Neural progenitor cell (in vitro differentiated cells): ENCODE measurements at regions not wholly inside any gene's neighbourhood (a gene's known extent, or its start where the extent isn't known, plus 50 kb on each side); places are given as distances from the start of the nearest gene placed in this dataset.

ENCODE experiments used
- DNase-seq: peaks from one replicate; pipeline ENCODE4 v3.0.0-alpha.2; 2016; ENCODE audit warnings: low spot score
- H2AFZ ChIP-seq: fragments of 200-600 bp; sonication (generic); replicated peaks from 2 replicates; pipeline ENCODE4 v1.6.1; 2016; ENCODE audit warnings: antibody characterized with exemption
- H3F3A ChIP-seq: fragments of 200-600 bp; sonication (generic); 2 replicates; pipeline ENCODE4 v1.6.1; 2016; ENCODE audit warnings: antibody characterized with exemption, low read depth
- H3K27ac ChIP-seq: fragments of 200-600 bp; sonication (generic); 2 replicates; pipeline ENCODE4 v1.5.1; 2016; ENCODE audit warnings: mild to moderate bottlenecking
- H3K27me3 ChIP-seq: fragments of 200-600 bp; sonication (generic); 2 replicates; pipeline ENCODE4 v1.6.1; 2016; ENCODE audit warnings: mild to moderate bottlenecking, moderate library complexity
- H3K36me3 ChIP-seq: fragments of 200-600 bp; sonication (generic); 2 replicates; pipeline ENCODE4 v1.5.1; 2016
- H3K4me1 ChIP-seq: fragments of 200-600 bp; sonication (generic); 2 replicates; pipeline ENCODE4 v1.6.1; 2016; ENCODE audit warnings: mixed run types
- H3K4me2 ChIP-seq: fragments of 200-600 bp; sonication (generic); 2 replicates; pipeline ENCODE4 v1.6.1; 2016
- H3K4me3 ChIP-seq: fragments of 200-600 bp; sonication (generic); 2 replicates; pipeline ENCODE4 v1.5.1; 2016
- H3K79me2 ChIP-seq: fragments of 200-600 bp; sonication (generic); 2 replicates; pipeline ENCODE4 v1.6.1; 2016; ENCODE audit warnings: low read depth
- H3K9ac ChIP-seq: fragments of 200-600 bp; sonication (generic); 2 replicates; pipeline ENCODE4 v1.6.1; 2016
- H3K9me3 ChIP-seq: fragments of 200-600 bp; sonication (generic); 2 replicates; pipeline ENCODE4 v1.5.1; 2016; ENCODE audit warnings: low read depth
- H4K20me1 ChIP-seq: fragments of 200-600 bp; sonication (generic); 2 replicates; pipeline ENCODE4 v1.6.1; 2016; ENCODE audit warnings: low read depth
- H3K27ac Mint-ChIP-seq: 3 replicates; pipeline ENCODE4 v1.8.0; 2021; ENCODE audit warnings: mixed read lengths
- H3K27me3 Mint-ChIP-seq: 2 replicates; pipeline ENCODE4 v1.8.0; 2022; ENCODE audit warnings: low read depth, mild to moderate bottlenecking, inconsistent platforms, moderate library complexity, mixed read lengths; ENCODE audit not compliant: insufficient read depth
- H3K36me3 Mint-ChIP-seq: 3 replicates; pipeline ENCODE4 v1.8.0; 2021; ENCODE audit warnings: mixed read lengths
- H3K4me1 Mint-ChIP-seq: 3 replicates; pipeline ENCODE4 v1.8.0; 2021; ENCODE audit warnings: mixed read lengths
- H3K4me3 Mint-ChIP-seq: 3 replicates; pipeline ENCODE4 v1.8.0; 2021; ENCODE audit warnings: mild to moderate bottlenecking, moderate library complexity, mixed read lengths
- H3K9me3 Mint-ChIP-seq: 3 replicates; pipeline ENCODE4 v1.8.0; 2020; ENCODE audit warnings: mixed read lengths
- EZH2 ChIP-seq: fragments of 200-600 bp; sonication (generic); IDR thresholded peaks from 2 replicates; pipeline ENCODE4 v1.6.1; 2017; ENCODE audit warnings: antibody characterized with exemption, mild to moderate bottlenecking, moderate library complexity
- EZH2phosphoT487 ChIP-seq: fragments of 200-600 bp; sonication (generic); IDR thresholded peaks from 2 replicates; pipeline ENCODE4 v1.6.1; 2017; ENCODE audit warnings: antibody characterized with exemption
- TF ChIP-seq, protein P1 (sequence below): fragments of 200-600 bp; sonication (generic); IDR thresholded peaks from 2 replicates; pipeline ENCODE4 v1.5.1; 2017; ENCODE audit warnings: antibody characterized with exemption, mild to moderate bottlenecking

DNA sequence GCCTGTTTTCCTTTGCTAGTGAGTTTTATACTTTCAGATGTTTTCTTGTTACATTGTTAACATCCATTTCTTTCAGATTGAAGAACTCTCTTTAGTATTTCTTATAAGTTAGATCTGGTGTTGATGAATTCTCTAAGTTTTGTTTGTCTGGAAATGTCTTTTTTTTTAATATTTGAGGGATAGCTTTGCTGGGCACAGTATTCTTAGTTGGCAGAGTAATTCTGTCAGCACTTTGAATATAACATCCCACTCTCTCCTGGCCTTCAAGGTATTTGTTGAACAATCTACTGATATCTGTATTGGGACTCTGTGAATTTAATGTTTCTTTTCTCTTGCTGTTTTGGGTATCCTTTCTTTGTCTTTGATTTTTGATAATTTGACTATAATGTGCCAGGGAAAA, 79.4 kb upstream of the UST start:
- Mint-ChIP-seq H3K4me1 (no peaks in the 10 kb centered on the region), H3K27ac (no peak overlapping the region), H3K9me3 (peaks cover 56% of the 10 kb centered on the region), H3K4me3 (no peak overlapping the region), H3K27me3 (peaks cover 6% of the 10 kb centered on the region), H3K36me3 (peaks cover 2% of the 10 kb centered on the region)
- Histone ChIP-seq H3K27me3 (no peaks in the 10 kb centered on the region), H3F3A (no peaks in the 10 kb centered on the region), H4K20me1 (no peaks in the 10 kb centered on the region), H3K4me3 (no peak overlapping the region), H3K27ac (no peak overlapping the region), H3K4me1 (no peaks in the 10 kb centered on the region), H2AFZ (no peak overlapping the region), H3K9ac (no peak overlapping the region), H3K4me2 (no peak overlapping the region), H3K36me3 (no peaks in the 10 kb centered on the region), H3K9me3 (peaks cover 15% of the 10 kb centered on the region), H3K79me2 (no peaks in the 10 kb centered on the region)
- no peak for TF ChIP-seq EZH2phosphoT487
- TF ChIP-seq, protein P1, sequence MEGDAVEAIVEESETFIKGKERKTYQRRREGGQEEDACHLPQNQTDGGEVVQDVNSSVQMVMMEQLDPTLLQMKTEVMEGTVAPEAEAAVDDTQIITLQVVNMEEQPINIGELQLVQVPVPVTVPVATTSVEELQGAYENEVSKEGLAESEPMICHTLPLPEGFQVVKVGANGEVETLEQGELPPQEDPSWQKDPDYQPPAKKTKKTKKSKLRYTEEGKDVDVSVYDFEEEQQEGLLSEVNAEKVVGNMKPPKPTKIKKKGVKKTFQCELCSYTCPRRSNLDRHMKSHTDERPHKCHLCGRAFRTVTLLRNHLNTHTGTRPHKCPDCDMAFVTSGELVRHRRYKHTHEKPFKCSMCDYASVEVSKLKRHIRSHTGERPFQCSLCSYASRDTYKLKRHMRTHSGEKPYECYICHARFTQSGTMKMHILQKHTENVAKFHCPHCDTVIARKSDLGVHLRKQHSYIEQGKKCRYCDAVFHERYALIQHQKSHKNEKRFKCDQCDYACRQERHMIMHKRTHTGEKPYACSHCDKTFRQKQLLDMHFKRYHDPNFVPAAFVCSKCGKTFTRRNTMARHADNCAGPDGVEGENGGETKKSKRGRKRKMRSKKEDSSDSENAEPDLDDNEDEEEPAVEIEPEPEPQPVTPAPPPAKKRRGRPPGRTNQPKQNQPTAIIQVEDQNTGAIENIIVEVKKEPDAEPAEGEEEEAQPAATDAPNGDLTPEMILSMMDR = no peak
- no peak for TF ChIP-seq EZH2
- DNase-seq = no peak

DNA sequence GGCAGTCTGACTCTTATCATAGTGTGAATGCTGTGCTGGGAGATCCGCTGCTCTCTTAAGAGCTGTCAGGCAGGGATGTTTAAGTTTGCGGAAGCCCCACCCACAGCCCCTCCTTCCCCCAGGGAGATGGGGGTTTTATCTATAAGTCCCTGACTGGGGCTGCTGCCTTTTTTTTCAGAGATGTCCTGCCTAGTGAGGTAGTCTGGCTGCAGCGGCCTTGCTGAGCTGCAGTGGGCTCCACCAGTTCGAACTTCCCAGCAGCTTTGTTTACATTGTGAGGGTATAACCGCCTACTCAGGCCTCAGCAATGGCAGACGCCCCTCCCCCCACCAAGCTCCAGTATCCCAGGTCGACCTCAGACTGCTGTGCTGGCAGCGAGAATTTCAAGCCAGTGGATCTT, 75.7 kb upstream of the UST start:
- H3K4me1 Mint-ChIP-seq = no peaks in the 10 kb centered on the region
- H3K4me3 Mint-ChIP-seq = no peak overlapping the region
- Histone ChIP-seq H3K79me2 (no peaks in the 10 kb centered on the region), H3F3A (no peaks in the 10 kb centered on the region), H3K36me3 (no peaks in the 10 kb centered on the region), H3K27me3 (no peaks in the 10 kb centered on the region), H3K4me3 (no peak overlapping the region), H3K4me1 (no peaks in the 10 kb centered on the region), H2AFZ (no peak overlapping the region), H4K20me1 (no peaks in the 10 kb centered on the region), H3K4me2 (no peak overlapping the region), H3K9ac (no peak overlapping the region), H3K27ac (no peak overlapping the region), H3K9me3 (peaks cover 15% of the 10 kb centered on the region)
- no peak overlapping the region for H3K27ac Mint-ChIP-seq
- TF ChIP-seq, protein P1 = no peak
- TF ChIP-seq EZH2 (no peak), EZH2phosphoT487 (no peak)
- peaks cover 2% of the 10 kb centered on the region for H3K36me3 Mint-ChIP-seq
- no peak for DNase-seq
- peaks cover 8% of the 10 kb centered on the region for H3K27me3 Mint-ChIP-seq
- H3K9me3 Mint-ChIP-seq = peaks cover 65% of the 10 kb centered on the region

DNA sequence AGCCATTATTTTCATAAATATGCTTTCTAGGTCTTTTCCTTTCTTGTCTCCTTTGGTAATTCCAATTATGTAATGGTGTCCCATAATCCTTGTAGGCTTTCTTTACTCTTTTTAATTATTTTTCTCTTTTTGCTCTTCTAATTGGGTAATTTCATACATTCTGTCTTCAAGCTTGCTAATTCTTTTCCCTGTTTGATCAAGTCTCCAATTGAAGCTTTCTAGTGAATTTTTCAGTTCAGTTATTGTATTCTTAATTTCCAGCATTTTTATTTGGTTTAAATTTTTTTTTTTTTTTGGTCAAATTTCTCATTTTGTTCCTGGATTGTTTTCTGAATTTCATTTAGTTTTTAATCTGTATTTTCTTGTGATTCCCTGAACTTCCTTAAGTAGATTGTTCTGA, 74.9 kb upstream of the UST start:
- Histone ChIP-seq H3K9me3 (peaks cover 15% of the 10 kb centered on the region), H3K79me2 (no peaks in the 10 kb centered on the region), H3K4me2 (no peak overlapping the region), H3K36me3 (no peaks in the 10 kb centered on the region), H3K9ac (no peak overlapping the region), H2AFZ (no peak overlapping the region), H3K27ac (no peak overlapping the region), H3K4me3 (no peak overlapping the region), H4K20me1 (no peaks in the 10 kb centered on the region), H3K27me3 (no peaks in the 10 kb centered on the region), H3F3A (no peaks in the 10 kb centered on the region), H3K4me1 (no peaks in the 10 kb centered on the region)
- no peak for DNase-seq
- peaks cover 57% of the 10 kb centered on the region for H3K9me3 Mint-ChIP-seq
- H3K36me3 Mint-ChIP-seq = peaks cover 2% of the 10 kb centered on the region
- peaks cover 8% of the 10 kb centered on the region for H3K27me3 Mint-ChIP-seq
- TF ChIP-seq EZH2phosphoT487 (no peak), EZH2 (no peak)
- TF ChIP-seq, protein P1 = no peak
- no peak overlapping the region for H3K27ac Mint-ChIP-seq
- no peak overlapping the region for H3K4me3 Mint-ChIP-seq
- H3K4me1 Mint-ChIP-seq = no peaks in the 10 kb centered on the region
